ENCODE measurements at regions not wholly inside any gene's neighbourhood (a gene's known extent, or its start where the extent isn't known, plus 50 kb on each side); places are given as distances from the start of the nearest gene placed in this dataset.

DNA sequence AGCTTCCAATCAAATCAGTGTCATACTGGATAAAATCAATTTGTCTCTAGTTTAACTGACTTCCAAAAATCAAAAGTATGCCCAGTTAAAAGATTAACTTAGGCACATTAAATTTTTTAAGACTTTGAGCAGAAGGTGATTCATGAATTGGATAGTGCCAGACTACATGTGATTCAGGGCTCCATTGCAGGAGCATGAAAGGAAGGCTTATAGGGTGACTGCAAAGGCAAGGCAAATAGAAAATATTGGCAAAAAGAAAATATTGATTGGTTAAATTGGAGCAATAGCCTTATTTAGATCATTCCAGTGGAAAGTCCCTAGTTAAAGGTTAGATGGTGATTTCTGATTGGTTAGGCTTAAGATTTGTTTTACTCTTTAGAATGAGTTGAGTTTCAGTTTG lies 223.9 kb upstream of the ERCC4 start:
- no peak for TF ChIP-seq POLR2A (IDR thresholded peaks at IDR 0.05)
- TF ChIP-seq, protein P1, sequence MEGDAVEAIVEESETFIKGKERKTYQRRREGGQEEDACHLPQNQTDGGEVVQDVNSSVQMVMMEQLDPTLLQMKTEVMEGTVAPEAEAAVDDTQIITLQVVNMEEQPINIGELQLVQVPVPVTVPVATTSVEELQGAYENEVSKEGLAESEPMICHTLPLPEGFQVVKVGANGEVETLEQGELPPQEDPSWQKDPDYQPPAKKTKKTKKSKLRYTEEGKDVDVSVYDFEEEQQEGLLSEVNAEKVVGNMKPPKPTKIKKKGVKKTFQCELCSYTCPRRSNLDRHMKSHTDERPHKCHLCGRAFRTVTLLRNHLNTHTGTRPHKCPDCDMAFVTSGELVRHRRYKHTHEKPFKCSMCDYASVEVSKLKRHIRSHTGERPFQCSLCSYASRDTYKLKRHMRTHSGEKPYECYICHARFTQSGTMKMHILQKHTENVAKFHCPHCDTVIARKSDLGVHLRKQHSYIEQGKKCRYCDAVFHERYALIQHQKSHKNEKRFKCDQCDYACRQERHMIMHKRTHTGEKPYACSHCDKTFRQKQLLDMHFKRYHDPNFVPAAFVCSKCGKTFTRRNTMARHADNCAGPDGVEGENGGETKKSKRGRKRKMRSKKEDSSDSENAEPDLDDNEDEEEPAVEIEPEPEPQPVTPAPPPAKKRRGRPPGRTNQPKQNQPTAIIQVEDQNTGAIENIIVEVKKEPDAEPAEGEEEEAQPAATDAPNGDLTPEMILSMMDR (IDR thresholded peaks at IDR 0.05) = no peak
